GM23338 (cell line): ENCODE measurements at regions not wholly inside any gene's neighbourhood (a gene's known extent, or its start where the extent isn't known, plus 50 kb on each side); places are given as distances from the start of the nearest gene placed in this dataset.

Experiments
- CREB1 ChIP-seq: fragments of 250-450 bp; sonication (Bioruptor Pico); IDR thresholded peaks from 2 replicates; pipeline ENCODE4 v1.5.0; 2020; ENCODE audit warnings: low read depth, mild to moderate bottlenecking, moderate library complexity
- CTCF ChIP-seq, 2 experiments: fragments of 200-600 bp in 1 of 2; sonication (generic) in 1 of 2; conservative IDR thresholded peaks; 2 replicates each; pipeline versions ENCODE4 v1.5.1 to v1.6.1; 2016 to 2017; ENCODE audit warnings: antibody characterized with exemption in 2 of 2, low read depth in 2 of 2, mild to moderate bottlenecking in 2 of 2, moderate library complexity in 1 of 2
- EZH2 ChIP-seq: fragments of 200-600 bp; sonication (generic); IDR thresholded peaks from one replicate; pipeline ENCODE4 v1.8.0; 2017; ENCODE audit warnings: antibody characterized with exemption, mild to moderate bottlenecking, low read depth; ENCODE audit not compliant: unreplicated experiment
- NANOG ChIP-seq: IDR thresholded peaks from 2 replicates; pipeline ENCODE4 v1.6.1; 2016; ENCODE audit warnings: antibody characterized with exemption, borderline replicate concordance
- POLR2AphosphoS5 ChIP-seq: IDR thresholded peaks from 2 replicates; pipeline ENCODE4 v1.6.1; 2016; ENCODE audit warnings: antibody characterized with exemption, low read depth
- REST ChIP-seq: IDR thresholded peaks from one replicate; pipeline ENCODE4 v1.6.1; 2018; ENCODE audit warnings: antibody characterized with exemption; ENCODE audit not compliant: unreplicated experiment
- STAT1 ChIP-seq: IDR thresholded peaks from one replicate; pipeline ENCODE4 v1.6.1; 2016; ENCODE audit warnings: antibody characterized with exemption; ENCODE audit not compliant: unreplicated experiment
- ZNF114 ChIP-seq: fragments of 250-450 bp; sonication (Bioruptor Pico); IDR thresholded peaks from 2 replicates; pipeline ENCODE4 v1.5.0; 2020; ENCODE audit warnings: mild to moderate bottlenecking, moderate library complexity
- TF ChIP-seq, protein P1 (sequence below): fragments of 250-450 bp; sonication (Bioruptor Pico); IDR thresholded peaks from 2 replicates; pipeline ENCODE4 v1.5.0; 2020; ENCODE audit warnings: mild to moderate bottlenecking, moderate library complexity

DNA sequence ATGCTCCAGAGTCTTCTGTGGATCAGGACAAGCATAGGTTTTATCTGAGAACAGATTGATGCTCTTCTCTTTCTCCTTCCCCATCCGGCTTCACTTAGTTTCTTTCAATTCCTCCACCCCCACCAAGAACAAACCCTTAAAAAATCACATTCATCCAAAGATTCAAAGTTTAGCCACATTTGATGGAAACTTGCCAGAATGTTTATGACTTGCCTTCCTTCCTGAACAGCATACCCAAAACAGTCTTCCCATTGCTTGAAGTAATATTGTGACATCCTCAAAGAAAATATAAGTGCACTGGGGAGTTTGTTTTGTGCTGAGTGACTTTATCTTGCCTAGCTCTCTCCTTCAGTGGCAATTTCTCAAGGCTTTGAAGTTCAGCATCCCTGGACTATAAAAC, 83.0 kb downstream of the MAGEB17 start:
- TF ChIP-seq ZNF114 (CRISPR knock-in tag) (no peak), CTCF (conservative IDR thresholded peaks at IDR 0.05; ENCODE audit: low read depth in 2 of 2) (no peak), POLR2AphosphoS5 (no peak), EZH2 (no peak), REST (no peak), STAT1 (no peak), NANOG (no peak), CREB1 (CRISPR knock-in tag) (no peak)
- TF ChIP-seq, protein P1, sequence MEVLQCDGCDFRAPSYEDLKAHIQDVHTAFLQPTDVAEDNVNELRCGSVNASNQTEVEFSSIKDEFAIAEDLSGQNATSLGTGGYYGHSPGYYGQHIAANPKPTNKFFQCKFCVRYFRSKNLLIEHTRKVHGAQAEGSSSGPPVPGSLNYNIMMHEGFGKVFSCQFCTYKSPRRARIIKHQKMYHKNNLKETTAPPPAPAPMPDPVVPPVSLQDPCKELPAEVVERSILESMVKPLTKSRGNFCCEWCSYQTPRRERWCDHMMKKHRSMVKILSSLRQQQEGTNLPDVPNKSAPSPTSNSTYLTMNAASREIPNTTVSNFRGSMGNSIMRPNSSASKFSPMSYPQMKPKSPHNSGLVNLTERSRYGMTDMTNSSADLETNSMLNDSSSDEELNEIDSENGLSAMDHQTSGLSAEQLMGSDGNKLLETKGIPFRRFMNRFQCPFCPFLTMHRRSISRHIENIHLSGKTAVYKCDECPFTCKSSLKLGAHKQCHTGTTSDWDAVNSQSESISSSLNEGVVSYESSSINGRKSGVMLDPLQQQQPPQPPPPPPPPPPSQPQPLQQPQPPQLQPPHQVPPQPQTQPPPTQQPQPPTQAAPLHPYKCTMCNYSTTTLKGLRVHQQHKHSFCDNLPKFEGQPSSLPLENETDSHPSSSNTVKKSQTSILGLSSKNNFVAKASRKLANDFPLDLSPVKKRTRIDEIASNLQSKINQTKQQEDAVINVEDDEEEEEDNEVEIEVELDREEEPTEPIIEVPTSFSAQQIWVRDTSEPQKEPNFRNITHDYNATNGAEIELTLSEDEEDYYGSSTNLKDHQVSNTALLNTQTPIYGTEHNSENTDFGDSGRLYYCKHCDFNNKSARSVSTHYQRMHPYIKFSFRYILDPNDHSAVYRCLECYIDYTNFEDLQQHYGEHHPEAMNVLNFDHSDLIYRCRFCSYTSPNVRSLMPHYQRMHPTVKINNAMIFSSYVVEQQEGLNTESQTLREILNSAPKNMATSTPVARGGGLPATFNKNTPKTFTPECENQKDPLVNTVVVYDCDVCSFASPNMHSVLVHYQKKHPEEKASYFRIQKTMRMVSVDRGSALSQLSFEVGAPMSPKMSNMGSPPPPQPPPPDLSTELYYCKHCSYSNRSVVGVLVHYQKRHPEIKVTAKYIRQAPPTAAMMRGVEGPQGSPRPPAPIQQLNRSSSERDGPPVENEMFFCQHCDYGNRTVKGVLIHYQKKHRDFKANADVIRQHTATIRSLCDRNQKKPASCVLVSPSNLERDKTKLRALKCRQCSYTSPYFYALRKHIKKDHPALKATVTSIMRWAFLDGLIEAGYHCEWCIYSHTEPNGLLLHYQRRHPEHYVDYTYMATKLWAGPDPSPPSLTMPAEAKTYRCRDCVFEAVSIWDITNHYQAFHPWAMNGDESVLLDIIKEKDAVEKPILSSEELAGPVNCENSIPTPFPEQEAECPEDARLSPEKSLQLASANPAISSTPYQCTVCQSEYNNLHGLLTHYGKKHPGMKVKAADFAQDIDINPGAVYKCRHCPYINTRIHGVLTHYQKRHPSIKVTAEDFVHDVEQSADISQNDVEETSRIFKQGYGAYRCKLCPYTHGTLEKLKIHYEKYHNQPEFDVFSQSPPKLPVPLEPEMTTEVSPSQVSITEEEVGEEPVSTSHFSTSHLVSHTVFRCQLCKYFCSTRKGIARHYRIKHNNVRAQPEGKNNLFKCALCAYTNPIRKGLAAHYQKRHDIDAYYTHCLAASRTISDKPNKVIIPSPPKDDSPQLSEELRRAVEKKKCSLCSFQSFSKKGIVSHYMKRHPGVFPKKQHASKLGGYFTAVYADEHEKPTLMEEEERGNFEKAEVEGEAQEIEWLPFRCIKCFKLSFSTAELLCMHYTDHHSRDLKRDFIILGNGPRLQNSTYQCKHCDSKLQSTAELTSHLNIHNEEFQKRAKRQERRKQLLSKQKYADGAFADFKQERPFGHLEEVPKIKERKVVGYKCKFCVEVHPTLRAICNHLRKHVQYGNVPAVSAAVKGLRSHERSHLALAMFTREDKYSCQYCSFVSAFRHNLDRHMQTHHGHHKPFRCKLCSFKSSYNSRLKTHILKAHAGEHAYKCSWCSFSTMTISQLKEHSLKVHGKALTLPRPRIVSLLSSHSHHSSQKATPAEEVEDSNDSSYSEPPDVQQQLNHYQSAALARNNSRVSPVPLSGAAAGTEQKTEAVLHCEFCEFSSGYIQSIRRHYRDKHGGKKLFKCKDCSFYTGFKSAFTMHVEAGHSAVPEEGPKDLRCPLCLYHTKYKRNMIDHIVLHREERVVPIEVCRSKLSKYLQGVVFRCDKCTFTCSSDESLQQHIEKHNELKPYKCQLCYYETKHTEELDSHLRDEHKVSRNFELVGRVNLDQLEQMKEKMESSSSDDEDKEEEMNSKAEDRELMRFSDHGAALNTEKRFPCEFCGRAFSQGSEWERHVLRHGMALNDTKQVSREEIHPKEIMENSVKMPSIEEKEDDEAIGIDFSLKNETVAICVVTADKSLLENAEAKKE (CRISPR knock-in tag) = no peak
